Breast epithelium (tissue), 4 donors: ENCODE measurements at regions not wholly inside any gene's neighbourhood (a gene's known extent, or its start where the extent isn't known, plus 50 kb on each side); places are given as distances from the start of the nearest gene placed in this dataset.

Experiments used
- DNase-seq, 2 donors: peaks; one replicate each; pipeline ENCODE4 v3.0.0-alpha.2; 2019; ENCODE audit warnings: low spot score in 2 of 2
- H3K27ac ChIP-seq, 2 donors: fragments of 200-600 bp; sonication (generic) in 1 of 2; one replicate each; pipeline ENCODE4 v1.5.1; 2016 to 2019; ENCODE audit warnings: mild to moderate bottlenecking in 1 of 2
- H3K27me3 ChIP-seq, 2 donors: fragments of 200-600 bp; sonication (generic) in 1 of 2; one replicate each; pipeline versions ENCODE4 v1.5.1 to v1.6.0; 2017 to 2019; ENCODE audit warnings: control low read depth in 1 of 2, mild to moderate bottlenecking in 1 of 2
- H3K36me3 ChIP-seq: fragments of 200-600 bp; one replicate; pipeline ENCODE4 v1.5.1; 2019
- H3K4me1 ChIP-seq, 2 donors: fragments of 200-600 bp; sonication (generic); one replicate each; pipeline ENCODE4 v1.5.1; 2016 to 2019; ENCODE audit warnings: control low read depth in 1 of 2
- H3K4me3 ChIP-seq, 3 donors: fragments of 200-600 bp; sonication (generic); 1 replicate in 2 of 3; 2 replicates in 1 of 3; pipeline ENCODE4 v1.5.1; 2016 to 2019; ENCODE audit warnings: mild to moderate bottlenecking in 3 of 3, moderate library complexity in 2 of 3
- H3K9me3 ChIP-seq, 2 donors: fragments of 200-600 bp; sonication (generic) in 1 of 2; one replicate each; pipeline ENCODE4 v1.5.1; 2016 to 2019; ENCODE audit warnings: control low read depth in 1 of 2
- POLR2A ChIP-seq: fragments of 450-650 bp; IDR thresholded peaks from one replicate; pipeline ENCODE4 v1.6.1; 2016; ENCODE audit warnings: antibody characterized with exemption, mild to moderate bottlenecking, moderate library complexity
- POLR2AphosphoS5 ChIP-seq, 3 donors: sonication (generic); formaldehyde crosslinking; IDR thresholded peaks; one replicate each; pipeline ENCODE4 v1.6.1; 2017; ENCODE audit warnings: antibody characterized with exemption in 3 of 3
- intact Hi-C: fragments of 100-400 bp; cut with DNase I; formaldehyde crosslinking; loops from one replicate; pipeline ENCODE4 v1.15.1; 2023; ENCODE audit warnings: low total_unique reads
- TF ChIP-seq, protein P1 (sequence below), 3 donors: fragments of 450-650 bp; IDR thresholded peaks; one replicate each; pipeline ENCODE4 v1.5.1; 2016 to 2017; ENCODE audit warnings: antibody characterized with exemption in 3 of 3, mild to moderate bottlenecking in 3 of 3, moderate library complexity in 3 of 3

DNA sequence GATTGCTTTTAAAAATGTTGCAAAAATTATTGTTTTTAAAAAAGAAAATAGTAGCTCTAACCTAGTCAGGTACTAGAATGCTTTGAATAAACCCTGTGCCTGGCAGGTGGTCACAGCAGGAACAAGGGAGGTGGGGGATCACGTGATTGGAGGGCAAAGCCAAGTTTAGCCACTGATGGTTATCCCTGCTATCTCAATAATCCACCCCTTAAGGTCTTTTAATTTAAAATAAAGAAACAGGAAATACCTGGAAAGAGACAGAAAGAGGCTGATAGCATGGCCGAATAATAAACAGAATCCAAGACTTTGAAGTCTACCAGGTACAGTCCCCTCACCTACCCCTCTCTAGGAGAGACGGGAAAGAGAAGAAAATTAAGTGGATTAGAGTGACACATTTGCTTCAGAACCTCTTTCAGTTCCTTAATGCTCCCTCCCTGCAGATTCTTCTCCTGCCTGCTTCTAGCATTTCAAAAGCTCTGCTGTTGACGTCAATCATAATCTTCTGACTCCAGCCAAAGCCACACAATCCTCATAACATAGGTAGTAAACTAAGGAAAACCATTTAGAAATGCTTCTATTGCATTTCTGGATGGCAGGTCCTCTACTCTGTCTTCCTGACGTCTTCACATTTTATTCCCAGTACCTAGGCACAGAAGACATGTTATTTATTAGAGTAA, 303.4 kb upstream of the MME start:
- intact Hi-C loops: no loop called here
- Histone ChIP-seq H3K27me3 (no peaks in the 10 kb centered on the region), H3K36me3 (no peaks in the 10 kb centered on the region), H3K4me1 (no peaks in the 10 kb centered on the region), H3K4me3 (no peak overlapping the region), H3K9me3 (no peaks in the 10 kb centered on the region), H3K27ac (no peak overlapping the region)
- DNase-seq: no peak
- TF ChIP-seq POLR2A: no peak
- TF ChIP-seq, protein P1, sequence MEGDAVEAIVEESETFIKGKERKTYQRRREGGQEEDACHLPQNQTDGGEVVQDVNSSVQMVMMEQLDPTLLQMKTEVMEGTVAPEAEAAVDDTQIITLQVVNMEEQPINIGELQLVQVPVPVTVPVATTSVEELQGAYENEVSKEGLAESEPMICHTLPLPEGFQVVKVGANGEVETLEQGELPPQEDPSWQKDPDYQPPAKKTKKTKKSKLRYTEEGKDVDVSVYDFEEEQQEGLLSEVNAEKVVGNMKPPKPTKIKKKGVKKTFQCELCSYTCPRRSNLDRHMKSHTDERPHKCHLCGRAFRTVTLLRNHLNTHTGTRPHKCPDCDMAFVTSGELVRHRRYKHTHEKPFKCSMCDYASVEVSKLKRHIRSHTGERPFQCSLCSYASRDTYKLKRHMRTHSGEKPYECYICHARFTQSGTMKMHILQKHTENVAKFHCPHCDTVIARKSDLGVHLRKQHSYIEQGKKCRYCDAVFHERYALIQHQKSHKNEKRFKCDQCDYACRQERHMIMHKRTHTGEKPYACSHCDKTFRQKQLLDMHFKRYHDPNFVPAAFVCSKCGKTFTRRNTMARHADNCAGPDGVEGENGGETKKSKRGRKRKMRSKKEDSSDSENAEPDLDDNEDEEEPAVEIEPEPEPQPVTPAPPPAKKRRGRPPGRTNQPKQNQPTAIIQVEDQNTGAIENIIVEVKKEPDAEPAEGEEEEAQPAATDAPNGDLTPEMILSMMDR (IDR thresholded peaks at IDR 0.05): no peak
- TF ChIP-seq POLR2AphosphoS5 (IDR thresholded peaks at IDR 0.05): no peak

GRCh38 chr3:154775821-154776548, 304.1 kb upstream of the MME start:
- DNase-seq: no peak
- TF ChIP-seq POLR2A (no peak), POLR2AphosphoS5 (IDR thresholded peaks at IDR 0.05) (no peak)
- TF ChIP-seq, protein P1 (IDR thresholded peaks at IDR 0.05): no peak
- H3K4me1 ChIP-seq: no peaks in the 10 kb centered on the region
- H3K4me3 ChIP-seq: no peak overlapping the region
- H3K27me3 ChIP-seq: no peaks in the 10 kb centered on the region
- H3K27ac ChIP-seq: no peak overlapping the region
- H3K9me3 ChIP-seq: no peaks in the 10 kb centered on the region
- intact Hi-C loops: no loop called here
- H3K36me3 ChIP-seq: no peaks in the 10 kb centered on the region

GRCh38 chr3:154766765-154767503, 313.2 kb upstream of the MME start:
- H3K36me3 ChIP-seq: no peaks in the 10 kb centered on the region
- intact Hi-C loops: no loop called here
- H3K9me3 ChIP-seq: peaks cover 3 to 8% of the 10 kb centered on the region in 2 donors
- no peak for TF ChIP-seq POLR2AphosphoS5 (IDR thresholded peaks at IDR 0.05)
- no peak for TF ChIP-seq POLR2A
- TF ChIP-seq, protein P1 (IDR thresholded peaks at IDR 0.05): no peak
- no peak for DNase-seq
- no peak overlapping the region for H3K4me3 ChIP-seq
- no peak overlapping the region for H3K27ac ChIP-seq
- H3K4me1 ChIP-seq: no peaks in the 10 kb centered on the region
- H3K27me3 ChIP-seq: no peaks in the 10 kb centered on the region

DNA sequence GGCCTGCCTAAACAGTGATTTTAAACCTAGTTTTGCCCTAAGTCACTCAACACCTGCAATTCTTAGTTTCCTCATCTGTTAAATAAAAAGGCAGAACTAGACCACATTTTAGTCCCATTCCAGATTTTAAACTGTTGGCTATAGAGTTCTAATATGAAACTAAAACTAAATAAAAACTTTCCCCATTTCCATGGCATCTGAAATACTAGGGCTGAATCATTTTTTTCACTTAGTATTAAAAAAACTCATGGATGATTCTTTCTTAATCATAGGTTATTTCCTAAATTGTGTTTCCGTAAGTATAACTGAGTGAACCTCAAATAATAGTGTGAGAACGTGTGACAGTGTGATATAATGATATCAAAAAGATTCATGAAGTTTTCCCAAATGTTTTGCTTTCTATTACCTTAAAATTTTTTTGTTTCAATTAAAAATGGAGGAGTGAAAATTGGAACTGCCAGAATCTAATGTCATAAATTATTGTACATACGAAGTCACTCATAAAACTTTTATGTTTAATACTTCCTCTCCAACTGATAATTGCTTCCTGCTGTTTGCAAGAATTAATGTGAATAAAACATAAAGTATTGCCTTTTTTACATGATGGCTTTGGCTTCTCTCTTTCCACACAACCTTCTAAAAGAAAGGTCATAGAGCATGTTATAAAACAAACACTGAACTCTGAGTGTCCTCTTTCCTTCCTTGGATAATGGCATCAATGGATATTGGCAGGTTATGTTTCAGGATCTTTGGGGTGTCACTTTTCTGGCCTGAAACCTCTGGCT, 315.1 kb upstream of the MME start:
- no peaks in the 10 kb centered on the region for H3K27me3 ChIP-seq
- no peak for DNase-seq
- no peak overlapping the region for H3K27ac ChIP-seq
- H3K4me1 ChIP-seq: no peaks in the 10 kb centered on the region
- intact Hi-C loops: no loop called here
- peaks cover 3 to 8% of the 10 kb centered on the region in 2 donors for H3K9me3 ChIP-seq
- TF ChIP-seq POLR2A: no peak
- H3K4me3 ChIP-seq: no peak overlapping the region
- H3K36me3 ChIP-seq: no peaks in the 10 kb centered on the region

DNA sequence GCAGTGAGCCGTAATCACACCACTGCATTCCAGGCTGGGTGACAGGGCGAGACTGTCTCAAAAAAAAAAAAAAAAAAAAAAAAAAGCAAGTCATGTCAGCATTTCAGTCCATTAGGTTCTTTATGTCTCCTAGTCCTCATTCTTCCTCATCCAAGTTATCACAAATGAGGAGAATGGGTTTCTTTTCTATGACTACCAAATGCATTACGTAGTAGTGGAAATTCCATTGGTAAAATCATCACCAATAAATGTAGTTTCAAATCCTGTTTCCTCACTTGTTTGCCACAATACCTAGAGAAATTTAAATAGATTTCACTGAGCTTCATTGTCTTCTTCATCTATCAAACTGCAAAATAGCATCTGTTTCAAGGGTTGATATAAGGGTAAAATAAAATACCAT, 317.6 kb upstream of the MME start:
- intact Hi-C loops: no loop called here
- DNase-seq: no peak
- peaks cover 3 to 8% of the 10 kb centered on the region in 2 donors for H3K9me3 ChIP-seq
- TF ChIP-seq POLR2AphosphoS5 (IDR thresholded peaks at IDR 0.05) (no peak), POLR2A (no peak)
- TF ChIP-seq, protein P1 (IDR thresholded peaks at IDR 0.05): no peak
- no peaks in the 10 kb centered on the region for H3K4me1 ChIP-seq
- H3K27me3 ChIP-seq: no peaks in the 10 kb centered on the region
- H3K36me3 ChIP-seq: no peaks in the 10 kb centered on the region
- H3K27ac ChIP-seq: no peak overlapping the region
- H3K4me3 ChIP-seq: no peak overlapping the region
